Activated T-cell treated with anti-CD3 and anti-CD28 coated beads for 4 hours (primary cell): ENCODE measurements at regions not wholly inside any gene's neighbourhood (a gene's known extent, or its start where the extent isn't known, plus 50 kb on each side); places are given as distances from the start of the nearest gene placed in this dataset.
A peak's percentile ranks its signal among the peaks of the same experiment; 100 is the strongest.

ENCODE experiments used
- DNase-seq: peaks from one replicate; pipeline ENCODE4 v3.0.0-alpha.2; 2020

DNA sequence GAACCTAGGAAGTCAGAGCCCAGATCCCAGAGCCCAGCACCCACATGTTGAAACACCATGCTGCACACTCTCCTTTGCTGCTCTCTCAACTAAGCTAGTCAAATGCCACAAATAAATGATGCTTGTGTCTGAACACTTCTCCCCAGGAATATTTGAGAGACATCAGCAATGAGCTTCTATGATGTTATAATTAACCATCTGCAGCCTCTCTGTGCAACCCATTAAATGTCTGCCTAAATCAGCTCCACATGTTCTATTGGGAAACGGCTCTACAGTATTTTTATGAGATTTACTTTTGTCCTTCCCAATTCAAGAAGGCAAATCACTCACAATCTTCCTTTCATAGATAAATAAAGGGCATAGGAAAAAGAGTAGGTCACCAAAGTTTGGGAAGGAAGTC is 266.8 kb upstream of the PARD3B start:
- DNase-seq: no peak

DNA sequence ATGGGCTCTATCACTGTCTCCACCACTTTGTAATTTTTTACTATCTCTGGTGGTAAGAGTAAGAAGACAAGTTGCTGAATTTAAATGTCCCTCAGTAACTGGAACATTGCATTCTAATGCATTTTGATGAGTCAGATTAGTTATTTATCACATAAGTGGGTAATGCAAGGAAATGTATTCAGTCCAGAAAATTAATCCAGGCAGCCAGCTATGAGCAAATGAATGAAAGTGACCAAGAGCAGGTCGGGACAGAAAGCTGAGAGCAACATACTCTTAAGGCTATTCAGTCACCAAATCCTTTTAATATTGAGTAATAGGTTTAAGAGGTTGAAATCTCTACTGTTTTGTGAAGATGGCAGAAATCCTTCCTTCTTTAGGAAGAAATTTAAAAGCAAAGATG is 265.5 kb upstream of the PARD3B start:
- no peak for DNase-seq

DNA sequence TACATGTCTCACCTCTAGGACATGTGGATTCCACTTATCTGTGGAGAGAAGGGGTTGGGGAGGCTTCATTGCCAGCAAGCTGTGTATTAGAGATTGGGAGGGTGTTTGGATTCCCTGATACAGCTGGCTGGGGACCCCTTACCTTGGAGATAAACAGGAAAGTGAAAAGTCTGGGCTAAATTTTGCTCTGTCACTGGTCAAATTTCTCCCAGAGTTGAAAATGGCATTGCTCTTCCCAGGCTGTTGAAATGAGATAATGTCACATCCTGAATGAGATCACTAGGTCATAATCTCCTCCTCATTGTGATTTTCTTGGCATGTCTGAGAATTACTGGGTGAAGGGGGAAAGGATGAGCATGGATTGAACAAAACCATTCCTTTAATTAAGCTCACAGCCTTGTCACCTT is 265.0 kb upstream of the PARD3B start:
- no peak for DNase-seq

DNA sequence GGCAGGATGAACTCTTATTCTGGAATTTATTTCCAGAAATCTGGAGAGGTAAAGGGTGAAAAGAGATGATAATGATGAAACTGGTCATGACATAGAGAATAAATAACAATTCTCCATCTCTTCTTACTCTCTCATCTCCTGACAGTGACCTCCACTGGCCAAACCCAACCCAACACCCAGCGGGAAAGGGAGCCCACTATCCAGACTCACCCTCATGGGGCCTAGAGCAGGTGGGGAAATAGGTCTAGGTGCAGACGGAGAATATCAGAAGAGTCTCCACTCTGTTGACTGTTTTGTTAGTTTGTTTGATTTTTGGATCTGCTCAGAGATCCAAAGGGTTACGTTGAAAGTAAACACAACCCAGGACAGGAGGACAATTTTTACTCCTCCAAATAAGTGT is 263.2 kb upstream of the PARD3B start:
- DNase-seq: no peak

DNA sequence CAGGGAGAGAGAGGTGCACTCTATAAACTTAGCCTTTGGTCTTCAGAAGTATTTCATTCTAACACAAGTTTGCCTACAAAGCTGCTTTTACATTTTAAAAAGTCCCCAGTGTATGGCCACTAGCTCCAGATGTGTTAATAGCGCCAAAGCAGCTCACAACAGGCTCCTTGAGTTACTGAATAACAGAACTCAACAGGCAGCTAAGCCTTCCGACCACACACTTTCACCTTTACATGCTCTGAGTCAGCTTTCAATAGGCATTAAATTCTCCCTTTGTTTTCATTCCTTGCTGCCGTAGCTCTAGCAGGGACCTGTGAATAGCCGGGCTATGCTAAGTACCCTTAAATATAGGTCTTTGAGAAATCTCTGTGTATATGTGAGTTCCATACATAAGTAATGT is 262.8 kb upstream of the PARD3B start:
- no peak for DNase-seq

DNA sequence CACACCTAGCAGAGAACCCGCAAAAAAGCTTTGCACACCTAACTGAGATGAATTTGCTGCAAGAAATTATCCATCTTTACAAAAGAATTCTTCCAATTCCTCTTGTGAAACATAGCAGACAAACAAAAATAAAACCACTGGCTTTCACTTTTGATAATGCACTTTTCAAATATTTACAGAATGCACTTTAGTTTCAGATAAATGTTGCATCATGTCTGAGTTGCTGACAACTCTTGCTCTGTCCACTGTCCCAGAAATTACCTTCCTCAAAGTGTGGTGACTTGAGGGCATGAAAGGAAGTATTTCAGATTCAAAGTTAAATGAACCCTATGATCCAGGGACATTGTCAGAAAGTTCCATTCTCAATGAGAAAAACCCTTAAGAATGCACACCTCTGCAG is 256.2 kb upstream of the PARD3B start:
- DNase-seq: no peak

DNA sequence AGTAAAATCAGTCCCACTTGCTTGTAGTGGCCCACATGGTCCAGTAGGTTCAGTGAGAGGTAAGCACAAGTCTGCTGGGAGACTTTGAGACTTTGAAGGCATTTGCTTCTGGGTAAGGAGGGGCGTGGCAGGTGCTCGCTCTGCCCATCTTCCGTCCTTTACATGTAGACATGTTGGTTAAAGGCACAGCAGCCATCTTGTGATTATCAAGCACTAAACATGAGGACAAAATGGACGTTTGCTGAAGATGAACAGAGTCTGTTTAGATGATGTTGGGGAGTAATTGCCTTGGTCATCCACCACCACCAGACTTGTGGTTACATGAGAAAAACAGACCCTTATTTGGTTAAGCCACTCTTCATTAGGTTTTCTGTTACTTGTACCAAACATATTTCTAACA is 252.8 kb upstream of the PARD3B start:
- no peak for DNase-seq

DNA sequence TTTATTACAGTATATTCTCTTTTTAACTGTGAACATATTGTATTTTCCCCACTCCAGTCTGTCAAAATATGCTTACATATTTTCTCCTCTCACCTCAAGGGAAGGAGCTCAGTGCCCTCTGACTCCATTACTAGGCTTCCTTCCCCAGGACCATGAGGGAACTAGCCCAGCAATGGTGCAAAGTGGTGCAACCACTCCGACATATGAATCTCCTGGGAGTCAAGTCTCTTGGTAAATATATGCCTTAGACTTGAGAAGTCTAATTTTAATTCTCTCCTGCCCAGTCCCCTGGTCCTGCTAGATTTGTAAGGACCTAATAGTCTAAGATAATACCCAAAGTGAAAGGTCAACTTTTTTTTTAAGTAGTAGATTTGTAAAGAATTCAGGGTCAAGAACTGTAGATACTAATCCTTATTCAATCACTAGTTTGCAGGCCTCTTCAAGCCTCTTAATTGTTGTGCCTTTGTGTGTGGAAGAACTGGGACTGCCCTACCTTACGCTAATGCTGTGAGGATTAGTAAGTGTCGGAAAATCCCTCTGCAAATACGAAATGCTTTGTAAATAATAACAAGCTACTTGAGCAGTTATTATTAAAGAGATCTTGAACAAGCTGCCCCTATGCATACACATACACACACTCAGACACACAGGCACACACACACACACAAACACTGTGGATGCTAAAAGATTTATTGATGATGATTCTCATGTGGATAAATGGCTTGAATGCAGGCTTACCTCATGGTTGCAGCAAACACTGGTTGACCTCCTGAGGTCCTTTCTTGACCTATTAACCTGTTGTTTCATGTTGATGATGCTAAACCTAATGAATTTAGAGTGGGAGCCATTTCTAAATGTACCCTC is 251.2 kb upstream of the PARD3B start:
- DNase-seq: no peak

DNA sequence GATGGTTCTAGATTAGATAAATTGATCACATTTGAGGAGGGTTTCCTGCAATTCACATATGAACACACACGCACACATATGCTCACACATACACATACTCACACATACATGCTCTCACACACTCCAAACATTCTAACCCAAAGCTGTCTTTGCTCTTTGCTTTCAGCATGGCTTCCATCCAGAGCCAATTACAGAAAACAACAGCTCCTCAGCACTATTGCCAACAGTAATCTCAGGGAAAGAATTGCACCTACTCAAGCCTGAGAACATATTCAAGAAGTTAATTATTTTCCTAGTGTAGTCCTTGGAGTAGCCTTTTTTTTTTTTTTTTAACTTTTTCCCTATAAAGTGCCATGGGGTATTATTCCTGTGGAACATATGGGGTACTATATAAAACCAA is 246.9 kb upstream of the PARD3B start:
- DNase-seq: no peak

DNA sequence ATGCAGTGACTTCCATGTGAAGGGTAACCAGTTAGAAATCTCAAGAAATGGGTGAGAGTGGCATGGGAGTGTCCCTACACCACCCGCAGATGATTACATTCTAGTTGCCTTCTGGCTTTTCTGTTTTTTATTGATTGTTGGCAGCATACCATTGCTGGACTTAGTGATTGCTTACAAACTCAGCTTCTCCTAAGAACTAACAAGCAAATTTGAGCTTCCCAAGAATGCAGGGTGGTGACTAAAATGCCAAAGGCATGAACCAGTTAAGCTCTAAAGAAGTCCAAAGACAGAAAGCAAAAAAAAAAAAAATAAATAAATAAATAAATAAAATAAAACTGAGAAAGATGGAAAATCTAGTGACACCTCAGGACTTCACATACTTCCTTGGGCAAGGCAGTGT is 245.5 kb upstream of the PARD3B start:
- DNase-seq: no peak

DNA sequence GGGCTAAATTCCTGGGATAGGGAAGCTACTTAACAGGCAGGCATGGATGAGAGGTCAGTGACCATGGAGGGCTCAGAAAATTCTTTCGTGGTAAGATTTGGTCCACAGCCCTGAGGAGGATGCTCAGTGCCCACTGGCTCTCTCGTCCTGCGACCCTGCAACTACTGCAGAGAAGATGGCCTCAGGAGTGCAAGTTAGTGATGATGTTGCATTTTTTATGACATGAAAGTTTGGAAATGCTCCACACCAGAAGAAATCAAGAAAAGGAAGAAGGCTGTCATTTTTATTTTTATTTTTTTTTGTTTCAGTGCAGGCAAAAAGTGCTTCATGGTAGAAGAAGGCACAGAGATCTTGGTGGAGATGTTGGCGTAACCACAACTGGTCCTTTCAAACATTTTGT is 238.6 kb upstream of the PARD3B start:
- no peak for DNase-seq

DNA sequence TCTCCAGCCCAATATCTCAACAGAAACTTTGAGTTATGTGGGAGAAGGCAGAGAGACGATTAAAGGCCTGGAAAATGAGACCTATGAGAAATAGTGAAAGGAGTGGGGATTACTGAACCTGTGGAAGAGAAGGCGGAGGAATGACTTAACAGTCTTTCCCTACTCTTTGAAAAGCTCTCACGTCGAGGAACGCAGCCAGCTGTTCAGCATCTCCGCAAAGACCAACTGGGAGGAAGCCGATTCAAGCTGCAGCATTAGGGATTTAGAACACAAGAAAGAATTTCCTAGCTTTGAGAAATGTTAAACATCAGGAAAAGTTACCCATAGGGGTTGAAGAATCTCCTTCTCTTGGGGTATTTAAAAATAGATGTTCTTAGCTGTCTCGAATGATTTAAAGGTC is 233.2 kb upstream of the PARD3B start:
- no peak for DNase-seq

DNA sequence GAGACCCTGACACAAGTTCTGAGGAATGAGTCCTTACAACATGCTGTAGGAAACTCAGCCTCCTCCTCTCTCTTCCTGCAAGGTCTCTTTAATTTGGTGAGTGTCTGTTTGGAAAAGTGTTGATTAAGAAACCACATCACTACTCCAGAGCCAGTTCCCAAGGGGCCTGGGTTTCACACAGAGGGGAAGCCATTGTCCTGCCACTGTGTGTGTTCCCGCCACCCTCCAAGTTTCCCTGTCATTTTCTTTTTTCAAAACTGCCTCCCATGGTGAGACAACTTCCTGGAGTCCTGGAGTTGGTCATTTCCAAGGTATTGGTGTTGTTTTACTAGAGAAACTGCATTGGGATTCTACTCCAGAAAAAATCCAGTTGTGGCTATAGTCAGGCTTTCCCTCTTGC is 232.0 kb upstream of the PARD3B start:
- DNase-seq: no peak

DNA sequence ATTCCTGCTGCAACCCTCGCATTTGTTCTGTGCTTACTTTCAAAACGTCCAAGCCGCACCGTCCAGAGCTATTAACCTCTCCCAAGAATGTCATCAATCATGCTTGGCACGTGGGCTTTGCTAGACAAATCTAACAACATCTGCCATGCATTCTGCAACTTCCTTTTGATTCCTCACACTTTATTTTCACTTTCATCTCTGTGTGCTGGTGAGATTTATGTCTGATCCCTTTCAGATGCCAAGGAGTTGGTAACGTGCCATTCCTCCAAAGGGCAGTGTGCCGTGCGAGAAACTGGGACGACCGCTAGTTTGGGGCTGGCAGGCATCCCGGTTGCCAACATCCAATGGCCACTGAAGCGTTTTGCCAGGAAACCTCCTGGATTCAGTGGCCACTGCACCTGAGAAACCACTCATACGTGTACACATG is 230.0 kb upstream of the PARD3B start:
- no peak for DNase-seq

DNA sequence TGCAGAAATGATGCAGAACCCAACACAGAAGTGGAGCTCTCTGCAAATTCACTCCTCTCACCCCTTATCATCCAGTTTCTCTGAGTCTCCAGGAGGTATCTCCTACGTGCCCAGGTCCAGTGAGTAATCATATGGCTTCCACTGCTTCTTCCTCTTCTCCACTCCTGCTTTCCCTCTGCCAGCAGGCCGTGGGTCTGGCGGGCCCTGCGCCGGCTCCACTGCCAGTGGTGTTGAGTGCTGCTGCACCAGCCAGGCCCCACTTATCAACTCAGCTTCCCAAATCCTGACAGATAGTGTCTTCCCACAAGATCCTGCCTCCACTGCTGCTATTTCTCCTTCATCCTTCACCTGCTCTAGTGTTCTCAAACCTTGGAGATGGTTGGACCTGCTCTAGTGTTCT is 227.6 kb upstream of the PARD3B start:
- DNase-seq: no peak

DNA sequence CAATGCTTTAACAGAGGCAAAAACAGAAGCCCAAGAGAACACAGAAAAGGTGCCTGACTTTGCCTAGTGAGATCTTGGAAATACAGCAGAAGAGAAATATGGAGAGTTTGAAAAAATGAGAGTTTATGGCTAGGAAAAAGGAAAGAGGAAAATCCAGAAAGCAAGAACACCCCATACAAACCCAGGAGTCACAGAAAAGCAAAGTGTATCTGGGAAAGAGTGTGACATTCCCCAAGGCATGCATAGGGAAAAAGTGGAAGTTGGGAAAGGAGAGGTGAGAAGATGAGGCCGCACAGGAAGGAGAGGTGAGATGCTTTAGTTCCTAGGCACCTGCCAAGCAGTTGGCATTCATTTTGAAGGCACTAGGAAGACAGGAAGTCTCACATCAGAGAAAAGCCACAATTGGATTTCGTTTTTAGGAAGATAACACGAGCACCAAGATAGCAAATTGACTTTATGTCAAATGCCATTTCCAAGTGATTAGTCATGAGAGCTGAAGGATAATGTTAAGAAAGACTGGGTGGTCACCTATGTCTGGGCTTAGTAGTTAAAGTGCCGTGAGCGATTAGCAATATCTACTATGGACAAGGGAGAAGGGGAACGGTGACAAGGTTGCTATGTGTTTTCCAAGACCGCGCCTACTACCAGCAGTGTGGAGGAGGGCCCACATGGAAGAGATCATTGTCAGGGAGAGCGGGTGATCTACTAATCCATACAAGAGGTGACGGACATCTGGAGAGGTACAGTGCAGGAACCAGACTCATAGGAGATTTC is 224.1 kb upstream of the PARD3B start:
- no peak for DNase-seq

DNA sequence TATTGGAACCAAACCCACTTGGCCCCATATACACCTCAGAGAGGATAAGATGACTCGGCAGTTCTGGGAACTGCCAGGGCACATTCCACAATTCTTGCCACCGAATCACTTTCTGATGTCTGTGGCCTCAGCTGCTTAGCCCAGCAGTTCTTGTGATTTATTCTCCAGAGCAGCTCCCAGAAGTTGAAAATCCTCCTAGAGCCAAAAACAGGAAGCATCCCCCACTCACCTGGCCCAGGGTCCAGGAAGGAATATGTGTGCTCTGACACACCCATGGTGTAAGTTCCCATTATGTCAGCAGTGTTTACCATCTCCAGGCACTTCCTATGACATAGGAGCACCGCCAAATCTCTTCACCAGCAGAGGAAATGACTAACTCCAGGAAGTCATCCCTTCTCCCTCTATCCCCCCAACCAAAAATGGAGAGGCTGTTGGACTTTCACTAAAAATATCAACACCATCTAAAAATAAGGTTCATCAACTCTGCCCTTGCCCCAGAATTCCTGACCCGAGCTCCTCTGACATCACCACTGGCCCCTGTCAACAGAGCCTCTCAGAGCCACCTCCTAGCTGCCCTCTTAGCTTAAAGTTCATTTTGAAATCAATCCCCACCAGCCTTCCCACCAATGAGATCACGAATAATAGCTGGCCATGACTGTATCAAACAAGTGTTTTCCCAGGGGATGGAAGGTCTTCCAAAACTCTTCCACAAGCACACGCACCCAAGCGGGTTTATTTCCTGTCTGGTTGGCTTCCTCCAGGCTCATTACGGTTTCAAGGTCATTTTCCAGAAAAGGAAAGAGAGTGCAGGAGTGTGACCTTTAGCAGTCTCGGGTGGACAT is 223.1 kb upstream of the PARD3B start:
- no peak for DNase-seq

DNA sequence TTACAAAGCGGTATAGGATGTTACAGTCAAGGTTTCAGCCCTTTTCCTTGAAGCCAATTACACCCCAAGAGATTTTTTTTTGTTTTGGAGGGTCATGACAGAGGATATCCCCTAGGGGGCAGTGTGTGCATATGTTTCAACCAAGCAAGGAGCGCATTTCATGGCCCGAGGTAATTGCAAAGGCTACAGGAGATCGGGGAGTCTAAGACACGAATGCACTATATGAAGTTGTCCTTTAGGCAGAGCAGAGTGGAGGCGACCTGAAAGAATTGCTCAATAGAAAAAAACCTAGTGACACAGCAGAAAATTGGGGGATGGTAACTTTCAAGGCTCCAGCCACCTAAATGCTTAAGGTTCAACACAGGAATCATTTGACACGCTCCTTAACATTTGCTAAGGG is 219.8 kb upstream of the PARD3B start:
- DNase-seq: peak; percentile 48

DNA sequence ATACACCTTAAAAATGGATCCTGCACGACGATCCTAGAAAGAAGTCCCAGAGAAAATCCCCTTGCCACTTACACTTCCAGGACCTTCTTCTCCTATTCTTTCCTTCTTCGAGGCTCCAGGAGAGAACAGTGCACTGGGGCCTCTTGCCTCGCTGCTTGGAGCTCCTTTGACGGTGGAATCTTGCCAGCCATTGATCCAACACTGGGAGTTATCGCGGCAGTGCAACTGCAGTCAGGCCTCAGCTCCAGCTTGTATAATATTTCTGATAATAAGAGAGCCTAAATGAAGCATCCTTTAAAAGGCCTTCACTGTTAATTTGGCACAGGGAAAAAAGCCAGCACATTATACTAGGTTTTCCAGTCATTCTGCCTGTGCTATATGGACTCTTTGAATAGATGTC is 216.9 kb upstream of the PARD3B start:
- no peak for DNase-seq

DNA sequence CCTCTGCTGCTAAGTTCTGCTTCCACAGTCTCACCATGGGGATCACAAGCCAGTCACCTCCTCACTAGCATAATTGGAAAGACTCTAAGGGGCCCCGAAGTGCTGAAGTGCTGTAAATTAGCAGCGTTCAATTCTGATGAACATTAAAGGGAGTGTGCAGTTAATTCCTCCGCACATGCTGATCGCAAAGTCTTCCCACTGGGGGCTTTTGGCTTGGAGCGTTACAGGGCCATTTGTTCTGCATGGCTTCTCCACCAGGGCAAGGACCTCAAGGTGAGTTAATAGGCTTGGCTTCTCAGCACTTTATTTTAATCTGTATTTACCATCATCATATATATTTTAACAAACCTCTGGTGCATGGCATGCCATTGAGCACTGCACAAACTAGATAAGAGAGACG is 216.3 kb upstream of the PARD3B start:
- no peak for DNase-seq

DNA sequence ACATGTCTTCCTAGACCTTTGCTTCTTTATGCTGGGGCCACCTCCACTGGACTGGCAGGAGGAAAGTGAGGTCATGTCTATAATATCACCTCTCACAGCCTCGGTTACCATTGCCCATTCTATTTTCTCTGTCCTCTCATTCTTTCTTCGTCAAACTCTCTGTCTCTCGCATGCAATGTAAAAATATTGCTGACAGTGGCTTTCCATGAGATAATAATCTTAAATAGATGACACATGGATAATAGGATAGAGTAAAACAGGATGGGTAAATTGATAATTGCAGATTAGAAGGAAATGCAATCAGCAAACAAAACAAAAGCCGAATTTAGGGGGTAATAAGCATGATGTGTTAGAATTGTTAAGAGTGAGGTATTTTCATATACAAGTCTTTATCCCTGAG is 215.7 kb upstream of the PARD3B start:
- no peak for DNase-seq

DNA sequence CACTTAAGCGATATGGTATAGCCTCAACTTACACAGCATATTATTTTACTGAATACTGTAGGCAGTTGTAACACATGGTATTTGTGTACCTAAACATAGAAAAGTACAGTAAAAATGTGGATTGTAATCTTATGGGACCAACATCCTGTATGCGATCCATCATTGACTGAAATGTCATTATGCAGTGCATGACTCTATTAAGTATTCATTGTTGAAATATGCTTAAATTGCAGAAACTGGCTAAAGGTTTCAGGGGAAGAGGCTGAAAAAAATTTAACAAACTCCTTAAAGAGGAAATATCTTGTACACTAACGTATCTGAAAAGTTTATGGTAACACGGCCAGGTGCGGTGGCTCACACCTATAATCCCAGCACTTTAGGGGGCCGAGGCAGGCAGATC is 214.1 kb upstream of the PARD3B start:
- DNase-seq: no peak

DNA sequence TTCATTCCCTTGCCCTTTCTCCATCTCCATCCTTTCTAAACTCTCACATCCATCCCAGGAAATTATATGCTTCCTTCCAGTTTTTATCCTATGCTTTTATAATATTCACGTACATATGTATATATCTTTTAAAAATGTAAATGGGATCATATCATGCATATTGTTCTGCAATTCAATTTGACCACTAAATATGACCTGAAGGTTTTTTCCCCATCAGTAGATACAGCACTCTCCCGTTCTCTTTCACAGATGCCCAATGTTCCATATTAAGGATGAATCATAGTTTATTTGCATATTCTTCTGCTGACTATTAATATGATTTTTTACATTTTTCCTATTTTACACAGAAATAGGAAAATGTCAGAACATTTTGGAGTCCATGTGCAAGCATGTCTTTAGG is 213.3 kb upstream of the PARD3B start:
- no peak for DNase-seq

DNA sequence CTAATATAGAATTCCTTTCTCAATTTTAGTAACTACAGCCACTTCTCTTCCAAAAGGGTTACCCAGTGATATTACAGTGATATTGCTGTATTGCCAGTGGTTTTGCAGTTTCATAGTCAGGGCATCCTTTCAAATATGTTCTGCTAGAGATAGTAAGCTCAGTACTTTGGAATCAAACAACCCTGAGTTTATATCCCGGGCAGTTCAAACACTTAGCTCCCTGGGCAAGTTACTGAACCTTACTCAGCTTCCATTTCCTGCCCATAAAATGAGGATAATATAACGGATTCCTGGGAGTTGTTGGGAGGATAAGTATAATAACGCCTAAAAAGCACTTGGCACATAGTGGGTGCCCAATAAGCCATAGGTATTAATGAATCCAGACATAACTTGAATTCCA is 212.6 kb upstream of the PARD3B start:
- no peak for DNase-seq
